HG03095 (cell line): ENCODE measurements at regions not wholly inside any gene's neighbourhood (a gene's known extent, or its start where the extent isn't known, plus 50 kb on each side); places are given as distances from the start of the nearest gene placed in this dataset.
A peak's percentile ranks its signal among the peaks of the same experiment; 100 is the strongest.

ENCODE experiments used
- ATAC-seq: cut with Tn5 transposase; IDR thresholded peaks from one replicate; pipeline ENCODE4 v1.9.1; 2021; ENCODE audit warnings: moderate library complexity; ENCODE audit not compliant: unreplicated experiment

- no peak for ATAC-seq
Measured at GRCh38 chr15:47944637-47945288, 176.0 kb upstream of the SLC24A5 start.

DNA sequence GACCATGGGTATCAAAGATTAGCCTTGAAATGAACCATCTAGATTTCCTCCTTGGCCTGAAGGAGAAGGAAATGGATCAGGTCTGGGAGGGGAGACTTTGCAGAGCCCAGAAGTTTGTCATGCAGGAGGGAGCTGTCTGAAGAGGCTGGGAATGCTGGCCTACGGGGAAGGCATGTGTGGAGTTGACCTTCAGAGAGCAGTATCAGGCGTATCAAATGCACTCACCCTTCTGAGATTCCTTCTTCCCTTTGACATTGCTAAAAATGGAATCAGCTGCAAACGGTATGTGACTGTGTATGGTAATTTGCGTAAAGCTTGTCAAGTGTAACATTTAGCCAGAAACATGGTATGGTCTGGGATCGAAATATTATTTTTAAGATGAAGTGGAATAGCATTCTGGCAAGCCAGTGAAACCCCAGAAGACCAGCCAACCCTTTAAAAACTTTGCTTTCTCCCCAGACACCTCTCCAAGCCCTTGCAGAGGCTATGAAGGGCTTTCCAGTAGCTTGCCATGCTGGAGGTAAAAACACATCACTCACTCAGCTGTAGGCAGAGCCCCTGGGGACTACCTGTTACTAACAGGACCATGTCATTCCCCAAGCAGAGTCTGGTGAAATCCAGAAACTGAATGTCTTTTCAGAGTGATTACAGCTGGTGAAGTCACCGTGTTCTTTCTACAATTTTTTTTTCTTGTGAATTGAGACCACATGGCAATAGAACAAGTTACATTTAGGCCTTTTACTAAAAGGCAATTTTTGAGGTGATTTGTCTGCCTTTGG is 174.7 kb upstream of the SLC24A5 start:
- no peak for ATAC-seq

GRCh38 chr15:47949815-47950214 is 171.0 kb upstream of the SLC24A5 start:
- no peak for ATAC-seq

GRCh38 chr15:47950447-47950846 is 170.3 kb upstream of the SLC24A5 start:
- ATAC-seq, result no peak

DNA sequence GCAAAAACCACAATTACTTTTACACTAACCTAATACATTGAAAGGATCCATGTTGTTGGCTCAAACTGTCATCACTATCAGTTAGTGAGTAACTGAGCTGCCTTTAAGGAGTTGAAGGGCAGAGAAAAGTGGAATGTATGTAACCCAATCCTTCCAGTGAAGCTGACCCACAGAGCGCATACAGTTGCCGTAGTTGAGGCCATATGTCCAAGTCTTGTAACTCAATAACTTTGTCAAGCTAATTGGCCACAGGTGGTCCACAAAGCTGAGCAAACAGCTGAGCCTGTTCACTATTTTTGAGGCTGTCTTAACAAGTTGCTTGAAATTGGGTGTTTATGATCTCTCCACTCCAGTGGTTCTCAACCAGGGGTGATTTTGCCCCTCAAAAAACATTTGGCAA is 169.0 kb upstream of the SLC24A5 start:
- no peak for ATAC-seq

DNA sequence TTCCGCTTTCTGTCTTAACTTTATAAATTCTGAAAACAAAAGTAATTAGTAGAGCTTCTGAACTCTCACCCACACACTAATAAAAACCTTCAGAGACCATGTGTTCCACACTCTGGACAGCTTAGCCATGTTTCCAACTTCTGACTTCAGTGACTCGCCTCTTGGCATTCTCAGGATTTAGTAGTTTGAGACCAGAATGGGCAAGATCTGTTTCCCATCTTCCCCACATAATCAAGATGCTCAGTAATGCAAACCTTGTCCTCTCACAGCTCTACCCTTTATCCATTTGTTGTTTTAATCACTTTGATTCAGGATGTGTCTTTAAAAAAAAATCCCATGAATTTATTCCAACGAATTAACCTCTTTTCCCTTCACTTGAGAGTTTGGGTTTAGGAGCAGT is 166.6 kb upstream of the SLC24A5 start:
- ATAC-seq, result no peak

- no peak for ATAC-seq
Measured at GRCh38 chr15:47955021-47955420, 165.8 kb upstream of the SLC24A5 start.

- ATAC-seq, result no peak
Measured at GRCh38 chr15:47959617-47960413, 161.0 kb upstream of the SLC24A5 start.

- ATAC-seq, result peak; percentile 89
Measured at GRCh38 chr15:47961401-47962090, 159.2 kb upstream of the SLC24A5 start.

- ATAC-seq, result no peak
Measured at GRCh38 chr15:47963265-47963664, 157.5 kb upstream of the SLC24A5 start.

DNA sequence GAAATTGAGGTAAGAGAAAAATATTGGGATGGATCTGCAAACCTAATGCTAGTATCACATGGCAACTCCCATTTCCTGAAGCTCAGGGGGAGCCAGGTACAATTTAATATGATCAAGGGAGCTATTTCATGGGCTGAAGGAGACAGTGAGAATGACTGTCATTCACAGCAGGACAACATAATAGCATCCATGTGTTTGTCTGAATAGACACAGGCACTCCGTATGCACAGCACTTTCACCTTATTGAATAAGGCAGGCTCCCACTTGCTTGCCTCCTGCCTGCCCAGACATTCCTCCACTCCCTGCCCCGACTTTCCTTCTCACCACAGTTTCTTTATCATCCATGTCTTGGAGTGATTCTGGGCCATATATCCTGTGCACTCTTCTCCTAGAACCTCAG is 156.6 kb upstream of the SLC24A5 start:
- ATAC-seq, result no peak

DNA sequence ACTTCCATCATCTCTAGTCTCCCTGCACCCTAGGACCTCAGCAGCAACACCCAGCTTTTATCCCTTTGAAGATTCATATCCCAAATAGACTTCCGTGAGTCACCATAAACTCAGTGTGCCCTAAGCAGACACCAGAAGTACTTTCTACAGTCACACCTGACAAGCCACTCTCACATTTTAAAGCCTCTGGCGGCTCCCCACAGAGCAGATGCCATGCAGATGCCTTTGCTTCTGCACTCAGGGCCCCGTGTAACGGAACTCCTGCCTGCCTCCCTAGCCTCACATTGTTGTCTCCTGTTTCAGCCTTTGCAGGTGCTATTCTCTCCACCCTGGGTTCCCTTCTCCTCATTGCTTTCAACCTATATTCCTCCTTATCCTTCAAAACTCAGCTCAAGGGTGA is 155.5 kb upstream of the SLC24A5 start:
- ATAC-seq, result no peak

DNA sequence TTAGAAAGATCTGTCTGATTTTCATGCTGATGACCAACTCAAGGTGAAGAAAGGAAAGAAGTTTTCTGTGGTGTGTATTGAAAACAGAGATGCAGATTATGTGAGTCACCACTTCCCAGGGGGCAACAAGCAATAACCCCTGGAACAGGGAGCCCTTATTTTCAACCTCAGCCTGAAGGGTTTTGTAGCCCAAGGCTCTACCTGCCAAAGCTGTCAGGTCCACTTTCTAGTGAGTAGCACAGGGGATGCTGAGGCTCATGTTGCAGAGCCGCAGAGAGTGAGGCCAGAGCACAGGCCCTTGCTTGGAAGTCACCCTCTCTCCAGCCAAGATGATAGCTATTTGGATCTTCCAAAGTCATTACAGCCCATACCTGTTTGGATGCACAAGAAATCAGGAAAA is 152.2 kb upstream of the SLC24A5 start:
- no peak for ATAC-seq

DNA sequence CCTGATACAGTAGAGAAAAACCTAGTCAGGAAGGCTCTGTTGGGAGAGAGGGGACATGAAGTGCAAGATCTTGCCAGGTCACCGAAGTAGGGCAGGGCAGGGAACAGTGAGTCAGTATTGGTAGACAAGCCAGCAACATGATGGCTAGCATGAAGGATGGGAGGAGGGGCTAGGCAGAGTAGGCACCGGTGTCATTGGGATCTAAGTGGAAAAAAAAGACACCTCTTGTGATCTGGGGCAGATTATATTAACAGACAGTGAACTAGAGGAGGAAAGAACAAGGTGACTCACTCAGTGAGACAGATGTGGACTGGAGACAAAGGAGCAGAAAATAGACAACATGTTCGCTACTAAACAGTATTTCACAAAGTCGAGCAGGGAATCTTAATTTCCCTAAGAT is 149.2 kb upstream of the SLC24A5 start:
- ATAC-seq, result no peak

- no peak for ATAC-seq
Measured at GRCh38 chr15:47972738-47973137, 148.1 kb upstream of the SLC24A5 start.

DNA sequence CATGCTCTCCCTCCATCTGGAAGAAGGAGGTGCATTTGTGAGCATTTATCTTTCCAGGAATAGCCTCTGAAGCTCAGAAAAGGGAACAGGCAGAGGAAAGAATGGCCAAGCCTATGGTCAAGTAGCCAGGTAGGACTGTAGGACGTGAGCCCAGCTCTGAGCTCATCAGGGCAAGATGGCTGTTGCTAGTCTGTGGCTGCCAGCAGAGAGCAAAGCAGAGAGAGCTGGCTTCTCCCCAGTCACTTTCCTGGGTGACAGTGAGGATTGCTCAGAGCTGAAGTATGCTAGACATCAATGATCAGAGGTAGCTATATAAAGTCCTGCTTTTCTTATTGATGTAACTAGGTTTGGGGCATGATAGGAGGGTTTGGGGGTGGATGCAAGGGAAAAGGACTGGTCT is 146.1 kb upstream of the SLC24A5 start:
- ATAC-seq, result no peak

DNA sequence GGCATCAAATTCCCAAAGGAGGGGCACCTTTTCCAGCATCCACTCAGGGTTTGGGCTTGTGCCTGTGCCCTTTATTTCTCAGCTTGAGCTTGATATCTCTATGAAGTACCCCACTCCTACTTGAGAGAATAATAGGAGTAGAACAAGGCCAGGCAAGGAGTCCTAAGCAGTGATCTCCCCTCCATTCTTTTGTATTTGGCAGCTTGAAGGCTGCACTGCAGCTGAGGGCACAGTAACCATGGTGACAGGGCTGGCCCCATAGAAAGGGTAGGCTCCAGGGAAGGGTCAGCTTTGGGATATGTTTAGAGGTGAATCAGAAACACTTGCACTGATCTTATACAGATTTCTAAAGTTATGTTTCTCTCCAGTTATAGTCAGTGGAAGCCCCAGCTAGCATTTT is 145.4 kb upstream of the SLC24A5 start:
- ATAC-seq, result no peak

- no peak for ATAC-seq
Measured at GRCh38 chr15:47983533-47983932, 137.3 kb upstream of the SLC24A5 start.

DNA sequence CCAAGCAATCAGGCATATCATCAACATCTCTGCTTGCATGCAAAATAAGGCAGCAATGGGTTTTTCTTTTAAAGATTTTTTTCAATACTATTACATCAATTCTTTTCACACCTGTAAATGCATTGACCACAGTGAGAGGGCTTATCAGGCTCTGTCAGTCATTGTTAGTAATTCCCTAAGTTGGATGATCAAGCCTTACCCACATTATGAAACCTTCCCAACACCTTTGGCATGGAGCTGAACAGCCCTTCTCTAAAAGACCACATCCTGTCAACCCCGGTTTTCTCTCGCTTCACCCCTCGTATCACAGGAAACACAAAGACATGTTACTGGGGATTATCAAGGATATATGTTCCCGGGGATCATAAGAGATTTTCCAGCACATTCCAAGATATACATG is 135.2 kb upstream of the SLC24A5 start:
- ATAC-seq, result no peak

DNA sequence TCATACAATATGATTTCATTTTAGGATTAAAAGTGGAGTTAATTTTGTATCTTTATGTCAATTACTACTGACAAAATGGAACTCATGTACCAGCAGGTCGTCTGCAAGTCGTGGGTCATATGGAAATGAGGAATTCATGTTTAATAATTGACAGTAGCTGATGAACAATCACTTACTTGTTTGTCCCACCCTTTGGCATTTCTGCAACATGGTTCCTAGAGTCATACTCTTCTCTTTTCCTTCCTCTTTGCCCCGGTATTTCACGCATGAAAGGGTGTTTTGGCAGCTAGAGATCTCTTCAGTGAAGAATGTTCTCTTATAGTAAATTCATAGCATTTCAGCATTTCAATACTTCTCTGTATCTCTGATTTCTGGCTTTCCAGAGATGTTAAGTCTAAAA is 133.3 kb upstream of the SLC24A5 start:
- ATAC-seq, result no peak

DNA sequence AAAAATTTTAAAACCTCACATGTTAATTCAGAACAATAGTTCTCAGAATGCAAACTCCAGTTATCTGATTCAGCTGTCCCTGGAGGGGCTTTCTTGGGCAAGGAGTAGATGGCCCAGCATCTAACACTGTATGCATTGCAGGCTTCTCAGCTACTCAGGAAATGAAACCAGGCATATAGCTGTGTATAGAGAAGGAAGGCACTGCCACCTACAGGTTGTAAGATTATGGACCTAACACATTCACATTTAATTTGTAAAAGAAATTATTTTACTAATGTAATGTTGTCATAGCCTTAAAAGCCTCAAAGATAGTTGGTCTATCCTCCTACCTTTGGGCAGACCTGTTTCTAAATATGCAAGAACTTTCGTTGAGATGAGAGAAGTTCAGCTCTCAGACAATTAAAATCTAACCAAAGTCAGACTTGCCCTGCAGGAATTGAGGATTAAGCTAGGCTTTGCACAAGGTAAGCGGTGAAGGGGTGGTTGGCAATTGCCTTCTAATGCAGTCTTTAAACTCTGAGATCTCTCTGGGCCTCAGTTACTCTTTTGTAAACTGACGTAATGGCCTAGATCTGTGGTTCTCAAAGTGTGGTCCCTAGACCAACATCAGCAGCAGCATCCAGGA is 132.8 kb upstream of the SLC24A5 start:
- peak; percentile 89 for ATAC-seq
